WERI-Rb-1 (cell line): ENCODE measurements at regions not wholly inside any gene's neighbourhood (a gene's known extent, or its start where the extent isn't known, plus 50 kb on each side); places are given as distances from the start of the nearest gene placed in this dataset.

Source experiments
- DNase-seq: peaks from one replicate; pipeline ENCODE4 v3.0.0-alpha.2; 2020
- H3K27ac ChIP-seq: fragments of 250-450 bp; sonication (Bioruptor Pico); 2 replicates; pipeline ENCODE4 v1.5.1; 2020; ENCODE audit warnings: mild to moderate bottlenecking, moderate library complexity
- H3K27me3 ChIP-seq: fragments of 250-450 bp; sonication (Bioruptor Pico); 2 replicates; pipeline ENCODE4 v1.5.1; 2021; ENCODE audit warnings: mild to moderate bottlenecking, low read depth, moderate library complexity; ENCODE audit not compliant: insufficient read depth, severe bottlenecking
- H3K36me3 ChIP-seq: fragments of 250-450 bp; sonication (Bioruptor Pico); 2 replicates; pipeline ENCODE4 v1.5.1; 2020; ENCODE audit warnings: mild to moderate bottlenecking, moderate library complexity
- H3K4me3 ChIP-seq: 2 replicates; pipeline ENCODE4 v1.5.1; 2011; ENCODE audit warnings: low read depth, mild to moderate bottlenecking, control low read depth, low read length
- H3K9me3 ChIP-seq: fragments of 250-450 bp; sonication (Bioruptor Pico); 2 replicates; pipeline ENCODE4 v1.5.1; 2021; ENCODE audit warnings: mild to moderate bottlenecking, moderate library complexity; ENCODE audit not compliant: severe bottlenecking
- CTCF ChIP-seq: IDR thresholded peaks from 2 replicates; pipeline ENCODE4 v1.5.1; 2011; ENCODE audit warnings: low read depth, mild to moderate bottlenecking, control low read depth, inconsistent platforms, low read length

DNA sequence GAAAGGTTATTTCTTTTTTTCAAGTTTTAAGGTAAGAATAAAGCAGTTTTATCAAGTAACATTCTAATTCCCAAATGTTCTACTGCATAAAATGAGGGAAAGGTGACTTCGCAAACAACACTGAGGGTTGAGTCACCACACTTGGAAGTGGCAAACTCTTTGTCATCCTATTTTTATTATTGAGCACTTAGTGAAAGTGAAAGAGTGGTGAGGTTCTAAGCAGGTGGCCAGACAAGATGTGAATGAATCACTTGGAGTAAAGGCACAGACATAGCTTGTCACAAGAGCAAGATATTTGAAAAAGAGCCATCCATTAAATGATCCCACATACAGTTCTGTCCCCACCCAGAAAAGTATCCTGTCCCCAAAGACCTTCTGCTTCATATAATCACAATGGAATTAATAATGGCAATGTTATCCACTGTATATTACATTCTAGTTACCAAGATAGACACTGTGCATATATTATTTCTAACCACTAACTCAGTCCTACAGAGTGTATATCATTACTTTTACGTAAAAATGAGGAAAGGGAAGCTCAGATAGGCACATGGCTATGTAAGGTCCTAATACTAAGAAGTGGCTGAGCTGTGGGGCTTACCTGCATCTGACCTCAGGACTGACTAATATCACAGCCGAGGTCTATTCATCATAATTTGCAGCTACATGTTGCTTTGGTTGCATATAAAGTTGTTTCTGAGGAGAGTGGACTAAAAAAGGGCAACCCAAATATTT is 730.4 kb upstream of the MEF2C start:
- Histone ChIP-seq H3K27ac (no peak overlapping the region), H3K36me3 (no peaks in the 10 kb centered on the region), H3K4me3 (no peak overlapping the region), H3K9me3 (no peaks in the 10 kb centered on the region), H3K27me3 (no peaks in the 10 kb centered on the region)
- TF ChIP-seq CTCF, result no peak
- no peak for DNase-seq

GRCh38 chr5:89606939-89607534 is 724.1 kb upstream of the MEF2C start:
- no peak for DNase-seq
- Histone ChIP-seq H3K36me3 (no peaks in the 10 kb centered on the region), H3K4me3 (no peak overlapping the region), H3K27me3 (no peaks in the 10 kb centered on the region), H3K27ac (no peak overlapping the region), H3K9me3 (no peaks in the 10 kb centered on the region)
- TF ChIP-seq CTCF, result no peak

GRCh38 chr5:89604342-89604741 is 721.4 kb upstream of the MEF2C start:
- Histone ChIP-seq H3K27me3 (no peaks in the 10 kb centered on the region), H3K36me3 (no peaks in the 10 kb centered on the region), H3K9me3 (no peaks in the 10 kb centered on the region), H3K27ac (peak overlapping the region; percentile 36), H3K4me3 (peak overlapping the region; percentile 39)
- no peak for TF ChIP-seq CTCF
- DNase-seq, result no peak

DNA sequence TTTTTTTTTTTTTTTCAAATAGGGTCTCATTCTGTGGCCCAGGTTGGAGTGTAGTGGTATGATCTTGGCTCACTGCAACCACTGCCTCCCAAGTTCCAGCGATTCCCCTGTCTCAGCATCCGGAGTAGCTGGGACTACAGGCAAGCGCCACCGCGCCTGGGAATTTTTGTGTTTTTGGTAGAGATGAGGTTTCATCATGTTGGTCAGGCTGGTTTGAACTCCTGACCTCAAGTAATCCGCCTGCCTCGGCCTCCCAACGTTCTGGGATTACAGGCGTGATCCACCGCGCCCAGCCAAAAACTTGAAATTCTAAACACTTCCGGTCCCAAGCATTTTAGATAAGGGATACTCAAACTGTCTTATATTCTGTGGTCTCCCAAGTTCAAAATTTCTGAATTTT is 718.9 kb upstream of the MEF2C start:
- no peaks in the 10 kb centered on the region for H3K36me3 ChIP-seq
- no peaks in the 10 kb centered on the region for H3K9me3 ChIP-seq
- no peak for DNase-seq
- H3K4me3 ChIP-seq, result no peak overlapping the region
- H3K27ac ChIP-seq, result no peak overlapping the region
- no peak for TF ChIP-seq CTCF
- no peaks in the 10 kb centered on the region for H3K27me3 ChIP-seq

DNA sequence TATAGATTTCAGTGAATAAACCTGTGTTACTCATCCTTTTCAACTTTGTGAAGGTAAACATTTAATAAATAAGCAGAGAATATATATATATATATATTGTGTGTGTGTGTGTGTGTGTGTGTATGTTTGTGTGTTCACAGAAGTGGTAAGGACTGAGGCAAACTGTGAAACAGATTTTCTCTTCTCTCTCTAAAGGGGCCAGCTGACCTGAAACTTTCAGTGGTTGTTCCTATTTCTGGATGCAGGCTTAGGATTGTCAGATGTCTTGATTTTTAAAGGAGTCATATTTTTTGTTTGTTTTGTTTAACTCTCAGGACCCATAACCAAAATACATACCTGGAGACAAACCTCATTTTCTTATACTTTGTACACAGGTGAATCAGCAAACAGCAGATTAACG is 714.9 kb upstream of the MEF2C start:
- H3K9me3 ChIP-seq, result no peaks in the 10 kb centered on the region
- H3K4me3 ChIP-seq, result no peak overlapping the region
- H3K27me3 ChIP-seq, result no peaks in the 10 kb centered on the region
- no peaks in the 10 kb centered on the region for H3K36me3 ChIP-seq
- TF ChIP-seq CTCF, result no peak
- no peak overlapping the region for H3K27ac ChIP-seq
- no peak for DNase-seq
